IMR-90 (cell line): ENCODE measurements at regions not wholly inside any gene's neighbourhood (a gene's known extent, or its start where the extent isn't known, plus 50 kb on each side); places are given as distances from the start of the nearest gene placed in this dataset.

ENCODE experiments used
- ATAC-seq: fragments of 200-7000 bp; cut with Tn5 transposase; 2 replicates; pipeline ENCODE4 v1.9.1; 2020; ENCODE audit warnings: low read depth, mild to moderate bottlenecking, moderate library complexity
- BruUV-seq: library from RNA; stranded (reverse); fragments of 400-500 nt; replicated peaks from 2 replicates; lab custom pipeline; 2021; lab: Mats Ljungman, UMichigan
- CTCF ChIA-PET: fragments of 300-600 bp; formaldehyde crosslinking; extraction: SDS; loops from one replicate; lab custom pipeline; 2021; ENCODE audit warnings: antibody characterized with exemption; lab: Yijun Ruan, JAX
- POLR2A ChIA-PET: fragments of 300-600 bp; sonication (Branson Sonifier 250); formaldehyde crosslinking; loops from one replicate; lab custom pipeline; 2022; ENCODE audit warnings: antibody characterized with exemption; ENCODE audit not compliant: unreplicated experiment; lab: Charles Lee
- DNase-seq: peaks from one replicate; pipeline ENCODE4 v3.0.0; 2013
- H2AFZ ChIP-seq: replicated peaks from 2 replicates; pipeline ENCODE3; 2013; ENCODE audit warnings: low read length, mild to moderate bottlenecking; ENCODE audit not compliant: poor library complexity
- H2AK5ac ChIP-seq: 2 replicates; pipeline ENCODE4 v1.6.1; 2013; ENCODE audit warnings: low read depth, low read length, inconsistent platforms
- H2AK9ac ChIP-seq: replicated peaks from 2 replicates; pipeline ENCODE3; 2013; ENCODE audit warnings: mild to moderate bottlenecking, low read depth, low read length, moderate library complexity; ENCODE audit not compliant: poor library complexity
- H2BK120ac ChIP-seq: 2 replicates; pipeline ENCODE4 v1.6.1; 2013; ENCODE audit warnings: low read depth, low read length, inconsistent platforms
- H2BK15ac ChIP-seq: 3 replicates; pipeline ENCODE4 v1.6.1; 2013; ENCODE audit warnings: low read depth, low read length, inconsistent platforms
- H2BK20ac ChIP-seq: 2 replicates; pipeline ENCODE4 v1.6.1; 2013; ENCODE audit warnings: low read depth, mild to moderate bottlenecking, inconsistent platforms, low read length, moderate library complexity
- H2BK5ac ChIP-seq: 2 replicates; pipeline ENCODE4 v1.6.1; 2013; ENCODE audit warnings: mild to moderate bottlenecking, low read depth, low read length, inconsistent platforms; ENCODE audit not compliant: poor library complexity, severe bottlenecking
- H3K14ac ChIP-seq: replicated peaks from 2 replicates; pipeline ENCODE4 v1.6.1; 2013; ENCODE audit warnings: low read depth, low read length, inconsistent platforms
- H3K18ac ChIP-seq: 2 replicates; pipeline ENCODE4 v1.6.1; 2013; ENCODE audit warnings: low read depth, low read length, control low read depth
- H3K23ac ChIP-seq: 2 replicates; pipeline ENCODE4 v1.6.1; 2013; ENCODE audit warnings: low read depth, low read length, inconsistent platforms
- H3K27ac ChIP-seq: 2 replicates; pipeline ENCODE4 v1.5.1; 2013; ENCODE audit warnings: mild to moderate bottlenecking, control low read depth, low read length; ENCODE audit not compliant: insufficient read depth
- H3K27me3 ChIP-seq: 2 replicates; pipeline ENCODE4 v1.6.1; 2013; ENCODE audit warnings: low read length; ENCODE audit not compliant: control insufficient read depth, insufficient read depth
- H3K36me3 ChIP-seq: 2 replicates; pipeline ENCODE4 v1.6.1; 2013; ENCODE audit warnings: low read length, mixed read lengths; ENCODE audit not compliant: control insufficient read depth, insufficient read depth
- H3K4ac ChIP-seq: 2 replicates; pipeline ENCODE4 v1.6.1; 2013; ENCODE audit warnings: low read depth, low read length, inconsistent platforms
- H3K4me1 ChIP-seq: 2 replicates; pipeline ENCODE4 v1.6.1; 2013; ENCODE audit warnings: low read length, mixed read lengths; ENCODE audit not compliant: control insufficient read depth, insufficient read depth
- H3K4me2 ChIP-seq: 2 replicates; pipeline ENCODE4 v1.6.1; 2013; ENCODE audit warnings: low read depth, mild to moderate bottlenecking, control low read depth, low read length, moderate library complexity
- H3K4me3 ChIP-seq: 2 replicates; pipeline ENCODE4 v1.5.1; 2013; ENCODE audit warnings: low read depth, mild to moderate bottlenecking, control low read depth, low read length, moderate library complexity; ENCODE audit not compliant: insufficient read depth
- H3K56ac ChIP-seq: 2 replicates; pipeline ENCODE4 v1.6.1; 2013; ENCODE audit warnings: low read length, inconsistent platforms; ENCODE audit not compliant: insufficient read depth; ENCODE audit errors: extremely low read depth
- H3K79me1 ChIP-seq, 2 experiments: 2 replicates each; pipeline ENCODE4 v1.6.1; 2013; ENCODE audit warnings: low read length in 2 of 2, inconsistent platforms in 1 of 2, low read depth in 1 of 2
- H3K9ac ChIP-seq: 2 replicates; pipeline ENCODE4 v1.6.1; 2013; ENCODE audit warnings: low read depth, low read length, control low read depth
- H3K9me1 ChIP-seq: 2 replicates; pipeline ENCODE4 v1.6.1; 2013; ENCODE audit warnings: low read length, inconsistent platforms; ENCODE audit not compliant: insufficient read depth
- H3K9me3 ChIP-seq: 2 replicates; pipeline ENCODE4 v1.6.1; 2013; ENCODE audit warnings: low read length; ENCODE audit not compliant: control insufficient read depth, insufficient read depth
- H4K20me1 ChIP-seq: 2 replicates; pipeline ENCODE4 v1.6.1; 2013; ENCODE audit warnings: low read length, inconsistent platforms; ENCODE audit not compliant: insufficient read depth
- H4K5ac ChIP-seq: 2 replicates; pipeline ENCODE4 v1.6.1; 2013; ENCODE audit warnings: mild to moderate bottlenecking, low read depth, low read length, control low read depth
- H4K8ac ChIP-seq, 2 experiments: 2 replicates each; pipeline ENCODE4 v1.6.1; 2013; ENCODE audit warnings: low read depth in 2 of 2, low read length in 2 of 2, control low read depth in 1 of 2, inconsistent platforms in 1 of 2
- H4K91ac ChIP-seq: 2 replicates; pipeline ENCODE4 v1.6.1; 2013; ENCODE audit warnings: low read depth, low read length, inconsistent platforms; ENCODE audit not compliant: insufficient read depth
- BHLHE40 ChIP-seq: fragments of 150-350 bp; IDR thresholded peaks from 2 replicates; pipeline ENCODE4 v1.6.1; 2016; ENCODE audit warnings: mild to moderate bottlenecking, low read depth, low read length
- CTCF ChIP-seq: conservative IDR thresholded peaks from 2 replicates; pipeline ENCODE4 v1.5.1; 2012; ENCODE audit warnings: mild to moderate bottlenecking, low read depth, low read length, improper control_type of control experiment
- NFE2L2 ChIP-seq: fragments of 150-350 bp; IDR thresholded peaks from 2 replicates; pipeline ENCODE4 v1.6.1; 2016; ENCODE audit warnings: low read depth, mild to moderate bottlenecking, low read length
- RCOR1 ChIP-seq: IDR thresholded peaks from 2 replicates; pipeline ENCODE4 v1.6.1; 2012; ENCODE audit warnings: mild to moderate bottlenecking, low read length, improper control_type of control experiment; ENCODE audit not compliant: insufficient replicate concordance
- RFX5 ChIP-seq: IDR thresholded peaks from 2 replicates; pipeline ENCODE4 v1.8.0; 2012; ENCODE audit warnings: low read depth, mild to moderate bottlenecking, low read length, moderate library complexity
- WGBS, 2 experiments: methylation state at CpG; one replicate each; pipeline versions ENCODE4 v1.1.5 to v1.1.7; 2013; ENCODE audit warnings: missing lambda C conversion rate in 2 of 2; ENCODE audit not compliant: insufficient read length in 1 of 2; ENCODE audit errors: extremely low coverage in 2 of 2; 5-methylcytosine and 5-hydroxymethylcytosine counted together
- dilution Hi-C: fragments of 300-500 bp; cut with HindIII; formaldehyde crosslinking; loops from one replicate; pipeline ENCODE4 v1.14.3; 2018; ENCODE audit warnings: low sequenced_read_pairs; ENCODE audit not compliant: unreplicated experiment
- in situ Hi-C: fragments of 300-500 bp; cut with MboI; formaldehyde crosslinking; loops from 3 replicates; pipeline ENCODE4 v1.14.3; 2019; ENCODE audit warnings: low sequenced_read_pairs, inconsistent platforms, mixed read lengths
- intact Hi-C: fragments of 100-400 bp; cut with micrococcal nuclease; formaldehyde crosslinking; loops from 2 replicates; pipeline ENCODE4 v1.10.0; 2022

GRCh38 chr12:61574339-61574738 is 685.9 kb upstream of the USP15 start:
- H3K14ac ChIP-seq = no peak overlapping the region
- H3K23ac ChIP-seq = no peak overlapping the region
- no peak overlapping the region for H2AK5ac ChIP-seq
- TF ChIP-seq BHLHE40 (no peak), NFE2L2 (no peak), RCOR1 (no peak), RFX5 (no peak), CTCF (no peak)
- no peak for ATAC-seq
- no peak overlapping the region for H2BK20ac ChIP-seq
- no peaks in the 10 kb centered on the region for H3K36me3 ChIP-seq
- intact Hi-C loops = no loop called here
- peaks cover 6% of the 10 kb centered on the region for H3K9me3 ChIP-seq
- H3K56ac ChIP-seq = no peak overlapping the region
- H2BK15ac ChIP-seq = no peak overlapping the region
- no peak overlapping the region for H4K91ac ChIP-seq
- no peak overlapping the region for H4K5ac ChIP-seq
- BruUV-seq = no TSS peak
- no peak overlapping the region for H3K4ac ChIP-seq
- H2BK120ac ChIP-seq = no peak overlapping the region
- H3K4me3 ChIP-seq = no peak overlapping the region
- H3K27ac ChIP-seq = no peak overlapping the region
- in situ Hi-C loops = no loop called here
- dilution Hi-C loops = no loop called here
- POLR2A ChIA-PET = no interaction called here
- H3K4me2 ChIP-seq = no peak overlapping the region
- H3K4me1 ChIP-seq = no peaks in the 10 kb centered on the region
- H4K8ac ChIP-seq = no peak overlapping the region
- no peak overlapping the region for H2AK9ac ChIP-seq
- no peak overlapping the region for H3K18ac ChIP-seq
- no peaks in the 10 kb centered on the region for H4K20me1 ChIP-seq
- no peaks in the 10 kb centered on the region for H3K9me1 ChIP-seq
- no peak overlapping the region for H2BK5ac ChIP-seq
- 10% methylated on average over 2 of the region's 3 CpGs; no CpG with 5 or more reads in 1 of the 2 experiments for WGBS, 2 experiments
- H3K27me3 ChIP-seq = no peaks in the 10 kb centered on the region
- CTCF ChIA-PET = no interaction called here
- H3K79me1 ChIP-seq = no peaks in the 10 kb centered on the region
- DNase-seq = no peak
- H3K9ac ChIP-seq = no peak overlapping the region
- no peak overlapping the region for H2AFZ ChIP-seq
